Vagina (tissue), 2 donors: ENCODE measurements at regions not wholly inside any gene's neighbourhood (a gene's known extent, or its start where the extent isn't known, plus 50 kb on each side); places are given as distances from the start of the nearest gene placed in this dataset.

Experiments
- DNase-seq, 2 donors: peaks; one replicate each; pipeline ENCODE4 v3.0.0-alpha.2; 2017; ENCODE audit errors: extremely low spot score in 2 of 2
- H3K27ac ChIP-seq: fragments of 200-600 bp; sonication (generic); one replicate; pipeline ENCODE4 v1.5.1; 2019
- H3K27me3 ChIP-seq: fragments of 200-600 bp; sonication (generic); one replicate; pipeline ENCODE4 v1.5.1; 2019
- H3K36me3 ChIP-seq, 2 donors: fragments of 200-600 bp; sonication (generic); one replicate each; pipeline ENCODE4 v1.5.1; 2017 to 2019
- H3K4me1 ChIP-seq: fragments of 200-600 bp; sonication (generic); one replicate; pipeline ENCODE4 v1.5.1; 2019
- H3K4me3 ChIP-seq, 2 donors: fragments of 200-600 bp; sonication (generic); 1 replicate in 1 of 2; 2 replicates in 1 of 2; pipeline ENCODE4 v1.5.1; 2016 to 2019
- H3K9me3 ChIP-seq: fragments of 200-600 bp; sonication (generic); one replicate; pipeline ENCODE4 v1.5.1; 2019
- POLR2A ChIP-seq, 2 donors: fragments of 450-650 bp; IDR thresholded peaks; one replicate each; pipeline ENCODE4 v1.6.1; 2017; ENCODE audit warnings: antibody characterized with exemption in 2 of 2, mild to moderate bottlenecking in 2 of 2, moderate library complexity in 2 of 2
- POLR2AphosphoS5 ChIP-seq, 2 donors: sonication (generic); formaldehyde crosslinking; IDR thresholded peaks; one replicate each; pipeline ENCODE4 v1.9.0; 2017; ENCODE audit warnings: antibody characterized with exemption in 2 of 2, mild to moderate bottlenecking in 2 of 2, low read depth in 1 of 2; ENCODE audit not compliant: insufficient read depth in 1 of 2
- intact Hi-C: fragments of 100-400 bp; cut with DNase I; formaldehyde crosslinking; loops from one replicate; pipeline ENCODE4 v1.15.1; 2023
- TF ChIP-seq, protein P1 (sequence below), 3 experiments: fragments of 450-650 bp in 2 of 3; fragments of 200-600 bp in 1 of 3; sonication (generic) in 1 of 3; IDR thresholded peaks; one replicate each; pipeline ENCODE4 v1.5.1; 2017 to 2019; ENCODE audit warnings: antibody characterized with exemption in 3 of 3, mild to moderate bottlenecking in 2 of 3, moderate library complexity in 2 of 3

DNA sequence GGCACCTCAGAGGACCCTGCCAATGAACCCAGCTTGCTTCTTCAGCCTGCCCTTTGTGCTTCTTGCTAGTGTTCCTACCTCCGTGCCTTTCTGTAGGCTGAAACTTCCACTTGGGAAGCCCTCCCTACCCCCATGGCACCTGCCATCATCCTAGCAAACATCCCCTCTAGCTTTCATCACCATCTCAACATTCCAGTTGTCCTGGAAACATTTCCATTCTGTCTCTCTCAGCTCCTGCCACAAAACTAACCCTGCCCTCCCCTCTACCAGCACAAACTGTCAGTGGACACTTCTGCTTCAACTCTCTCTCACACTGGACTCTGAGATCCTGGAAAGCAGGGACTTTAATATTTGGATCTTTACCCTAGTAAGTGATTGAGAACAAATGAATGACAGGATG is 525.8 kb upstream of the TENM4 start:
- TF ChIP-seq, protein P1, sequence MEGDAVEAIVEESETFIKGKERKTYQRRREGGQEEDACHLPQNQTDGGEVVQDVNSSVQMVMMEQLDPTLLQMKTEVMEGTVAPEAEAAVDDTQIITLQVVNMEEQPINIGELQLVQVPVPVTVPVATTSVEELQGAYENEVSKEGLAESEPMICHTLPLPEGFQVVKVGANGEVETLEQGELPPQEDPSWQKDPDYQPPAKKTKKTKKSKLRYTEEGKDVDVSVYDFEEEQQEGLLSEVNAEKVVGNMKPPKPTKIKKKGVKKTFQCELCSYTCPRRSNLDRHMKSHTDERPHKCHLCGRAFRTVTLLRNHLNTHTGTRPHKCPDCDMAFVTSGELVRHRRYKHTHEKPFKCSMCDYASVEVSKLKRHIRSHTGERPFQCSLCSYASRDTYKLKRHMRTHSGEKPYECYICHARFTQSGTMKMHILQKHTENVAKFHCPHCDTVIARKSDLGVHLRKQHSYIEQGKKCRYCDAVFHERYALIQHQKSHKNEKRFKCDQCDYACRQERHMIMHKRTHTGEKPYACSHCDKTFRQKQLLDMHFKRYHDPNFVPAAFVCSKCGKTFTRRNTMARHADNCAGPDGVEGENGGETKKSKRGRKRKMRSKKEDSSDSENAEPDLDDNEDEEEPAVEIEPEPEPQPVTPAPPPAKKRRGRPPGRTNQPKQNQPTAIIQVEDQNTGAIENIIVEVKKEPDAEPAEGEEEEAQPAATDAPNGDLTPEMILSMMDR (IDR thresholded peaks at IDR 0.05) = no peak
- TF ChIP-seq POLR2AphosphoS5 (IDR thresholded peaks at IDR 0.05; ENCODE audit: insufficient read depth in 1 of 2, low read depth in 1 of 2) (no peak), POLR2A (IDR thresholded peaks at IDR 0.05) (no peak)
- Histone ChIP-seq H3K27me3 (no peaks in the 10 kb centered on the region), H3K9me3 (no peaks in the 10 kb centered on the region), H3K4me3 (no peak overlapping the region), H3K27ac (no peak overlapping the region), H3K36me3 (no peaks in the 10 kb centered on the region), H3K4me1 (no peaks in the 10 kb centered on the region)
- intact Hi-C loops = no loop called here
- no peak for DNase-seq

DNA sequence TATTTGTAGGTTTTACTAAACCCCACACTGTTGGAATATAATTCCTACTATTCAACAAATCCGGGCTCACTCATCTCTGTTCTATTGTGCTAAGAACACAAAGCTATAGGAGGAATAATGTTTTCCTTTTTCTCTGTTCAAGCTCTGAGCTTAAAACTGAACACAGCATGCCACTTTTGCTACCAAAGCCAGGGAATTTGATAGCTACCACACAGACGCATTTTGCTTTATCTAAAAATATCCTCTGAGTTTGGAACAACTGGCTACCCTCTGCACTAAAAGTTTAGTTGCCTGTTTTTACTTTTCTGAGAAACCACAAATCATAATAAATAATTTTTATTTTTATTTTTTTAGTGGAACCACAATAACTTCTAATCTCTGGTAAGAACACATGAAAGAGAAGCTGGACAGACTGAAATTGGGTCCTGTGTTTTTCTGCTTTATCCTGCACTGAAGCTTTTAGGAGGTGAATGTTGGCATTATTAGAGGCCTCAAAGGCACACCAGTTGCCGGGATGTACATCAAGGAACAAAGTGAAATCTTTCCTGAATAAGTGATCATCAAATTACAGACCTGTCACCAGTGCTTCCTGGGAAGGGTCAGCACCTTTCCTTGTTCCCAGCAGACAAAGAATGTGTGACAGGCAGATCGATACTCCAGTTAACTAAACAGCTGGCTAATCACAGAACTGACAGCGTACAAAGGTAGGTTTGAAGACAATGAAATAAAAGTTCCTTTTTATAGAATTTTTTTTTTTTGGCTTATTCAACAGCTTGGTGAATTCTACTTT is 523.2 kb upstream of the TENM4 start:
- Histone ChIP-seq H3K4me3 (no peak overlapping the region), H3K36me3 (no peaks in the 10 kb centered on the region), H3K4me1 (no peaks in the 10 kb centered on the region), H3K9me3 (no peaks in the 10 kb centered on the region), H3K27me3 (no peaks in the 10 kb centered on the region), H3K27ac (no peak overlapping the region)
- TF ChIP-seq POLR2A (IDR thresholded peaks at IDR 0.05) (no peak), POLR2AphosphoS5 (IDR thresholded peaks at IDR 0.05; ENCODE audit: insufficient read depth in 1 of 2, low read depth in 1 of 2) (no peak)
- TF ChIP-seq, protein P1 (IDR thresholded peaks at IDR 0.05) = no peak
- no peak for DNase-seq
- intact Hi-C loops = no loop called here

DNA sequence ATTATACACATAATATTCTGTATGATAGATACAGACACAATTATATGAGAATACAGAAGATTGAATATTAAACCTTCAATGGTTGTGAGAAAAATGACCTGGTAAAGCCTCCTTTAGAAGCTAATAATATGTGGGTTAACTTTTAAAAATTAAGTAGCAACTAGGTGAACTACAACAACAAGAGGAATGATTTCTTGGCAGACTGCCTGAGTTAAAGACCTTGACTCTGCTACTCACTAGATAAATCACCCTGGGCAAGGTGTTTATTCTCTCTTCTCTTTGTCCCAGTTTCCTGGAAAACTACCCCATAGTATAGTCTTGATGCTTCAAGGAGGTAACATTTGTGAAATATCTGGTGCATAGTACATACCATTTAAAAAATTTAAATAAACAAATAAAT is 519.6 kb upstream of the TENM4 start:
- Histone ChIP-seq H3K27me3 (no peaks in the 10 kb centered on the region), H3K4me1 (no peaks in the 10 kb centered on the region), H3K4me3 (no peak overlapping the region), H3K27ac (no peak overlapping the region), H3K9me3 (no peaks in the 10 kb centered on the region), H3K36me3 (no peaks in the 10 kb centered on the region)
- intact Hi-C loops = no loop called here
- no peak for DNase-seq
- TF ChIP-seq POLR2AphosphoS5 (IDR thresholded peaks at IDR 0.05; ENCODE audit: insufficient read depth in 1 of 2, low read depth in 1 of 2) (no peak), POLR2A (IDR thresholded peaks at IDR 0.05) (no peak)
- TF ChIP-seq, protein P1 (IDR thresholded peaks at IDR 0.05) = no peak

DNA sequence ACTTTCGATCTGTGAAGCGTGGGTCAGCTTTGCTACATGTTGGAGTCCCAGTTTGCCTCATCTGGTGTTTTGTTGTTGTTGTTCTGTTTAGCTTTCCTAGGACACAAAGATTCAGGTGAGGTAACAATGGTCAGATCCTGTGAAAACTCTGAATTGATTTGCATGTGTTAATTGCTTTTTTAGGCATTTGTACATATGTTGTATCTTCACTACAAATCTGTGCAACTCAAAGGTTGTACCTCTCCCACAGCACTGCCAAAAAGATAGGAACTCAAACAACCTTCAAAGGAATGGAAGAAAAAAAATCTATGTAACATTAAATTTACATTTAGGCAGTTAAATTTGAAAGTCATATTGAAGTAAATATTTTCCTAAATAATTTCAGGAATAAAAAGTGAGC is 518.5 kb upstream of the TENM4 start:
- H3K4me3 ChIP-seq = no peak overlapping the region
- no peaks in the 10 kb centered on the region for H3K4me1 ChIP-seq
- no peak overlapping the region for H3K27ac ChIP-seq
- no peaks in the 10 kb centered on the region for H3K36me3 ChIP-seq
- H3K27me3 ChIP-seq = no peaks in the 10 kb centered on the region
- intact Hi-C loops = no loop called here
- H3K9me3 ChIP-seq = no peaks in the 10 kb centered on the region
- TF ChIP-seq POLR2AphosphoS5 (IDR thresholded peaks at IDR 0.05; ENCODE audit: insufficient read depth in 1 of 2, low read depth in 1 of 2) = no peak
- TF ChIP-seq POLR2A (IDR thresholded peaks at IDR 0.05) = no peak
- TF ChIP-seq, protein P1 (IDR thresholded peaks at IDR 0.05) = no peak
- DNase-seq = no peak

DNA sequence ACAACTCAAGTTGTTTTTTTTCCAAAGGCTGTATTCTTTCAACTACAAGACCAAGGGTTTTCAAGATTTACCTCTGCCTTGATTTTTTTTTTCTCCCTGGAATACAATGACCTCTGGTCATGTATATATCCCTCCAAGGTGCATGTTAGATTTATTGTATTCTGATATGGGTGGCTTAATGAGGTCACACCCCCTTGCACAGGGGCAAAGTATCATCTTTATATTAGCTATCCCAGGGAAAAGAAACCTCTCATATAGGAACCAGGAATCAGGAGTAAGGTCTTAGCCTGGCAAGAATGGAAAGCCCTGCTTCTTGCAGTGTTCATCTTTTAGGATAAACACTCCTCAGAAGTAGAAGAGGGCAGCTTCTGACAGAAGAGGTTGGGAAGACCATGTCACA is 516.9 kb upstream of the TENM4 start:
- no peak overlapping the region for H3K27ac ChIP-seq
- TF ChIP-seq POLR2AphosphoS5 (IDR thresholded peaks at IDR 0.05; ENCODE audit: insufficient read depth in 1 of 2, low read depth in 1 of 2) (no peak), POLR2A (IDR thresholded peaks at IDR 0.05) (no peak)
- TF ChIP-seq, protein P1 (IDR thresholded peaks at IDR 0.05) = no peak
- no peak for DNase-seq
- no peak overlapping the region for H3K4me3 ChIP-seq
- no peaks in the 10 kb centered on the region for H3K4me1 ChIP-seq
- H3K27me3 ChIP-seq = no peaks in the 10 kb centered on the region
- intact Hi-C loops = no loop called here
- no peaks in the 10 kb centered on the region for H3K36me3 ChIP-seq
- H3K9me3 ChIP-seq = no peaks in the 10 kb centered on the region
